ENCODE measurements at regions not wholly inside any gene's neighbourhood (a gene's known extent, or its start where the extent isn't known, plus 50 kb on each side); places are given as distances from the start of the nearest gene placed in this dataset.

- POLR2A ChIA-PET, result interaction anchor here (0.6 kb wide), 1 partner anchor 45 kb away, joined by 4 read pairs; no protein-coding TSS in a partner anchor
- no peaks in the 10 kb centered on the region for H4K20me1 ChIP-seq (ENCODE audit: insufficient read depth, low read length)
- no peaks in the 10 kb centered on the region for H3K4me1 ChIP-seq (ENCODE audit: insufficient read depth, low read length, poor library complexity, severe bottlenecking)
- no peak overlapping the region for H2AFZ ChIP-seq (ENCODE audit: low read length)
- no TSS peak for BruUV-seq (replicated peaks)
- H3K4me3 ChIP-seq (ENCODE audit: low read depth, low read length, poor library complexity, severe bottlenecking), result no peak overlapping the region
- TF ChIP-seq EZH2phosphoT487 (IDR thresholded peaks at IDR 0.05; ENCODE audit: borderline replicate concordance, low read depth, low read length), result no peak
- no peak for TF ChIP-seq CTCF (conservative IDR thresholded peaks at IDR 0.05; ENCODE audit: low read length)
- H3K36me3 ChIP-seq (ENCODE audit: insufficient read depth, low read length), result no peaks in the 10 kb centered on the region
- CTCF ChIA-PET (ENCODE audit: unreplicated experiment), result no interaction called here
- intact Hi-C loops (cut with micrococcal nuclease; ENCODE audit: unreplicated experiment), result no loop called here
- no peak for DNase-seq (ENCODE audit: low spot score)
- no peaks in the 10 kb centered on the region for H3K79me2 ChIP-seq (ENCODE audit: insufficient read depth, low read depth, low read length)
- H3K9me3 ChIP-seq (ENCODE audit: low read length), result no peaks in the 10 kb centered on the region
- no peak overlapping the region for H3K27ac ChIP-seq (ENCODE audit: low read depth, low read length, poor library complexity, severe bottlenecking)
- no peak overlapping the region for H3K4me2 ChIP-seq (ENCODE audit: low read length)
- peaks cover 4% of the 10 kb centered on the region; the same call in 1 of the 2 replicates for H3K9me2 ChIP-seq (ENCODE audit: insufficient read depth, low read length)
Observed at GRCh38 chr3:79976466-79976865, 208.7 kb upstream of the ROBO1 start.

GRCh38 chr3:79973917-79974595 lies 206.3 kb upstream of the ROBO1 start:
- TF ChIP-seq EZH2phosphoT487 (IDR thresholded peaks at IDR 0.05; ENCODE audit: borderline replicate concordance, low read depth, low read length), result no peak
- no peak for TF ChIP-seq CTCF (conservative IDR thresholded peaks at IDR 0.05; ENCODE audit: low read length)
- Histone ChIP-seq H3K4me1 (ENCODE audit: insufficient read depth, low read length, poor library complexity, severe bottlenecking) (no peaks in the 10 kb centered on the region), H3K9me2 (ENCODE audit: insufficient read depth, low read length) (peaks cover 4% of the 10 kb centered on the region; the same call in 1 of the 2 replicates), H3K27ac (ENCODE audit: low read depth, low read length, poor library complexity, severe bottlenecking) (no peak overlapping the region), H4K20me1 (ENCODE audit: insufficient read depth, low read length) (no peaks in the 10 kb centered on the region), H3K79me2 (ENCODE audit: insufficient read depth, low read depth, low read length) (no peaks in the 10 kb centered on the region), H2AFZ (ENCODE audit: low read length) (no peak overlapping the region), H3K9me3 (ENCODE audit: low read length) (no peaks in the 10 kb centered on the region), H3K4me2 (ENCODE audit: low read length) (no peak overlapping the region), H3K4me3 (ENCODE audit: low read depth, low read length, poor library complexity, severe bottlenecking) (no peak overlapping the region), H3K36me3 (ENCODE audit: insufficient read depth, low read length) (no peaks in the 10 kb centered on the region)
- ChIA-PET POLR2A (no interaction called here), CTCF (ENCODE audit: unreplicated experiment) (no interaction called here)
- no TSS peak for BruUV-seq (replicated peaks)
- no peak for DNase-seq (ENCODE audit: low spot score)
- intact Hi-C loops (cut with micrococcal nuclease; ENCODE audit: unreplicated experiment), result no loop called here

DNA sequence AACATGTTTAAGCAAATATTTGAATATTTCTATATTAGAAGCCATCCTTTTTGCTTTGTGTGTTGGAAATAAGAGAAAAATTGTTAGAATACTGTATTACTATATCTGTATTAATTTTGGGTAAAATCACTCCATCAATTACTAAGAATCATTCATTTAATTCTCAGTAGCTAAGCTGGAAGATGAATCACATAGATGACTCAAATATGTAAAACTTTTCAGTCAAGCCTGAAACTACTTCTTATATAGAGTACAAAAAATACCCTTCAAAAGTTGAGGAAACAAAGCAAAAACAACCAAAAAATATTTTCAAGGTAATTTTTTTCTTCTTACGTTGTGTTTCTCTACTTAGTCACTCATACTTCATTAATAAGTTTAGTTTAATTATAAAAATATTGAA lies 205.7 kb upstream of the ROBO1 start:
- BruUV-seq (replicated peaks), result no TSS peak
- ChIA-PET POLR2A (interaction anchor here (0.6 kb wide), 1 partner anchor 10 kb away, joined by 3 read pairs; no protein-coding TSS in a partner anchor), CTCF (ENCODE audit: unreplicated experiment) (no interaction called here)
- H3K9me3 ChIP-seq (ENCODE audit: low read length), result no peaks in the 10 kb centered on the region
- no peak overlapping the region for H3K4me3 ChIP-seq (ENCODE audit: low read depth, low read length, poor library complexity, severe bottlenecking)
- peaks cover 4% of the 10 kb centered on the region; the same call in 1 of the 2 replicates for H3K9me2 ChIP-seq (ENCODE audit: insufficient read depth, low read length)
- DNase-seq (ENCODE audit: low spot score), result no peak
- no peaks in the 10 kb centered on the region for H3K79me2 ChIP-seq (ENCODE audit: insufficient read depth, low read depth, low read length)
- H2AFZ ChIP-seq (ENCODE audit: low read length), result no peak overlapping the region
- intact Hi-C loops (cut with micrococcal nuclease; ENCODE audit: unreplicated experiment), result no loop called here
- no peaks in the 10 kb centered on the region for H3K4me1 ChIP-seq (ENCODE audit: insufficient read depth, low read length, poor library complexity, severe bottlenecking)
- H4K20me1 ChIP-seq (ENCODE audit: insufficient read depth, low read length), result no peaks in the 10 kb centered on the region
- H3K36me3 ChIP-seq (ENCODE audit: insufficient read depth, low read length), result no peaks in the 10 kb centered on the region
- no peak for TF ChIP-seq CTCF (conservative IDR thresholded peaks at IDR 0.05; ENCODE audit: low read length)
- TF ChIP-seq EZH2phosphoT487 (IDR thresholded peaks at IDR 0.05; ENCODE audit: borderline replicate concordance, low read depth, low read length), result no peak
- no peak overlapping the region for H3K4me2 ChIP-seq (ENCODE audit: low read length)
- H3K27ac ChIP-seq (ENCODE audit: low read depth, low read length, poor library complexity, severe bottlenecking), result no peak overlapping the region
